Loucy (cell line): ENCODE measurements at regions not wholly inside any gene's neighbourhood (a gene's known extent, or its start where the extent isn't known, plus 50 kb on each side); places are given as distances from the start of the nearest gene placed in this dataset.

Experiments used
- CTCF ChIP-seq: fragments of 200-600 bp; sonication (generic); conservative IDR thresholded peaks from 2 replicates; pipeline ENCODE4 v1.5.1; 2014; ENCODE audit warnings: mild to moderate bottlenecking, antibody characterized with exemption, low read length
- EZH2phosphoT487 ChIP-seq: fragments of 200-600 bp; IDR thresholded peaks from 2 replicates; pipeline ENCODE4 v1.6.1; 2018; ENCODE audit warnings: antibody characterized with exemption, mild to moderate bottlenecking, moderate library complexity, borderline replicate concordance

GRCh38 chr20:46820682-46821081, 74.0 kb upstream of the EYA2 start:
- TF ChIP-seq CTCF (no peak), EZH2phosphoT487 (no peak)
